ENCODE measurements at regions not wholly inside any gene's neighbourhood (a gene's known extent, or its start where the extent isn't known, plus 50 kb on each side); places are given as distances from the start of the nearest gene placed in this dataset.
"Not testable (repeated sequence)": the region's sequence is repeated elsewhere in the genome, so short reads cannot be mapped to it uniquely, and the experiment has no call there.

DNA sequence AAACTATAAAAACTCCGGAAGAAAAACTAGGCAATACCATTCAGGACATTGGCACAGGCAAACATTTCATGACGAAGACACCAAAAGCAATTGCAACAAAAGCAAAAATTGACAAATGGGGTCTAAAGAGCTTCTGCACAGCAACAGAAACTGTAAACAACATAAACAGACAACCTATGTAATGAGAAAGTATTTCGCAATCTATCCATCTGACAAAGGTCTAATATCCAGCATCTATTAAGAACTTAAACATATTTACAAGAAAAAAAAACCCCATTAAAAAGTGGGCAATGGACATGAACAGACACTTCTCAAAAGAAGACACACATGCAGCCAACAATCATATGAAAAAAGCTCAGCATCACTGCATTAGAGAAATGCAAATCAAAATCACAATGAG is 498.6 kb downstream of the HINT1 start:
- FAIRE-seq (no peak), DNase-seq (ENCODE audit: extremely low spot score, insufficient read length, low read depth) (no peak)

DNA sequence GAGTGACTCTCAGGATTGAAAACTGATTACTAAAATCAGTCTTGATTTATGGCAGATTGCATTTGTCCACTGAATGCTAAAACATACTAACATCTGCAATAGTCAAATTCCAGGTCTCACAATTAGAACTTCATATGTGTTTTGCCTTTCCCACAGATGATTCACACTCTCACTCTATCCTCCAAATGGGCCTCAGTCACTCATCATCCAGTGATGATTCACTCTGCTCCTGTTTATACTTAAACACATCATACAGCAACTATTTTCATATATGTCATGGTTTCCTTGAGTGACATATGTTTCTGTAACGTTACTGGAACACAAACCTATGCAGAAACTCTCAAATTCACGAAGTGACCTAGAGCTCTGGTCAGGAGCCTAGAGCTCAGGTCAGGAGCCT is 512.9 kb downstream of the HINT1 start:
- FAIRE-seq = no peak
- no peak for DNase-seq (ENCODE audit: extremely low spot score, insufficient read length, low read depth)

DNA sequence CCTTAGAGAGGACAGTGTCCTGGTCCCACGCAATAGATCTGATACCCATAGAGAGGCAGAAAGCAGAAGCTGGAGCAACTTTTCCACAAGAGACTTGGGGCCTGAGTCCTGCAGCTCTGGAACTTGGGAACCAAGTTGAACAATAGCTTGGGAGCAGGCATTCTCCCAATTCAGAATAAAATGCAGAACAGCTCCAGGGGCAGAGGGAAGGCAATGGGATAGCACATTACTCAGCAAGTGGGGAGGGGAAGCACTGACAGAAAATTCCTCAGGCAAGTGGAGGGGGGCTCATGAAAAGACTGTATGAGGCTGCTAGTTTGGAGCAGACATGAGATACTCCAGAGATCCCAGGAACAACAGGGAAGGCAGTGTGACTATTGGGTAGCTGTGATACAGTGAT is 513.6 kb downstream of the HINT1 start:
- FAIRE-seq (no peak), DNase-seq (ENCODE audit: extremely low spot score, insufficient read length, low read depth) (no peak)

DNA sequence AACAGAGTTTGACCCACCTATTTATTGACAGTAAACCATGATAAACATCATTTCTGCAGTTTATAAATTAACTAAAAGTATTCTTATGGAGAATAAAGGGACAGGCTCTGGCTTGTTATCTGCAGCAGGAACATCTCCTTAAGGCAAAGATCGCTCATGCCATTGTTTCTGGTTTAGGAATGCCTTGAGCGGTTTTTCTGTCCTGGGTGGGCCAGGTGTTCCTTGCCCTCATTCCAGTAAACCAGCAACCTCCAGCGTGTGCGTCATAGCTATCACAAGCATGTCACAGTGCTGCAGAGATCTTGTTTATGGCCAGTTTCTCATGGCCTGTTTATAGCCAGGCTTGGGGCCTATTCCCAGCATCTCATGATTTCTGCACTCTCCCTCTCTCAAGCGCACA is 521.7 kb downstream of the HINT1 start:
- DNase-seq (ENCODE audit: extremely low spot score, insufficient read length, low read depth) = no peak
- FAIRE-seq = no peak

DNA sequence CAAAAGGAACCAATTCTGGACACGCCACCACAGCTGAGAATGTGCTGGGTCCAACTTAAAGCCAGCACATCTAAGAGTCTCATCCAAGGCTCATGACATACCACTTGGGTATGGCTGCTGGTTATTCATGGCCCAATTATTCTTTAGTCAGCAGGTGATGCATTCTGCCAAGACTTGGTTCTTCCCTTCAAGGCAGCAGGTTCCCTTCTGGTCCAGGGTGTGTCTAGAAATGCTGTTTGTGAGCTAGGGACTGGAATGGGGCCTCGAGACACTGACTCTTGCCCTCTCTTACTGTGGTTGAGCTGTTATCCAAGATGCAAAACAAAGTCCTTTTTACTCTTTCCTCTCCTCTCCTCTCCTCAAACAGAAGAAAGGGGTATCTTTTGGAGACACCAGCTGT is 522.6 kb downstream of the HINT1 start:
- no peak for FAIRE-seq

DNA sequence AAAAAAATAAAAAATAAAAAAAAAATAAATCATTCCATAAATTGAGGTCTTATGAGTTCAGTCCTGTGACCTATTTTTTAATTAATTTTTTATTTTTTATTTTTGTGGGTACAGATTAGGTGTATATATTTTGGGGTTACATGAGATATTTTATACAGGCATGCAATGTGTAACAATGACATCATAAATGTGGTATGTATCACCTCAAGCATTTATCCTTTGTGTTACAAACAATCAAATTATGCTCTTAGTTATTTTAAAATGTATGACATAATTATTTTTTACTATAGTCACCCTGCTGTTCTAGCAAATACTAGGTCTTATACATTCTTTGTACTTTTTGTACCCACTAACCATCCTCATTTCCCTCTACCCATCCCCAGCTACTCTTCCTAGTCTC is 537.9 kb downstream of the HINT1 start:
- no peak for FAIRE-seq

More for the DNA sequence above, 522.6 kb downstream of the HINT1 start:
- DNase-seq (ENCODE audit: extremely low spot score, insufficient read length, low read depth) = no peak

DNA sequence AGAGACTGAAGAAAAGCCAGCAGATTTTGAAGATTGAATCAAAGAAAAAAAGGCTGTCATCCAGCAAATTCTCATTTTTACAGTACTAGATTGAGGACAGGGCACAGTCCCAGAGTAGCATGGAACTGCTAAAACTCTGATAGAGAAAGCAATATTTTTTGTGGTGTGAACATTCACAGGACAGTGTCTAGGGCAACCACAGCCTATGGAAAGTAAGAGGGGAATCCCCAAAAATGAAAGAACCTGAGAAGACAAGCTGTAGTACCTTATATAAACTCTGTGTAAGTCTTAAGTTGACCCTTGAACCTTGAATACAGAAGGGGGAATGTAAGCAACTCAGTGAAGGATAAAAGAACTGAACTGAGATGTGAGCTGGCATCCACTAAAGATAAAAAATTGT is 540.3 kb downstream of the HINT1 start:
- FAIRE-seq (no peak), DNase-seq (ENCODE audit: extremely low spot score, insufficient read length, low read depth) (no peak)

More for the DNA sequence above, 537.9 kb downstream of the HINT1 start:
- no peak for DNase-seq (ENCODE audit: extremely low spot score, insufficient read length, low read depth)

DNA sequence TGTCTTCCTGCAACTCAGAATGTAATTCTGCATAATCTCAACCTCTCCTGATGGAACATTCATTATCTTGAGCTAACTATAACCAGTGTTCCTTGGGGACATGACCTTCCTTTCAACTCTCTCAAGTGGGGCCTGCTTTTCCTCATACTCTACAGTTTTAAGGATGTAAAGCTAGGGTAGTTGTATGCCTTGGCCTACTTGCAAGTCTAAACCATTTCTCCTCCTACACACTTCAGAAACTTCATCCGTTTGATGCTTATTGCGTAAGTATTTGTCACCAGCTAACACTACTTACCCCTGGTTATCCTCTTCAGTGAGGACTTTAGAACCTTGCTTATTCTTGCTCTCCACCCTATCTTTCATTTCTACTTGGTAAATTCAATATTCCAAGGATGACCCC is 548.9 kb downstream of the HINT1 start:
- no peak for FAIRE-seq
- no peak for DNase-seq (ENCODE audit: extremely low spot score, insufficient read length, low read depth)

DNA sequence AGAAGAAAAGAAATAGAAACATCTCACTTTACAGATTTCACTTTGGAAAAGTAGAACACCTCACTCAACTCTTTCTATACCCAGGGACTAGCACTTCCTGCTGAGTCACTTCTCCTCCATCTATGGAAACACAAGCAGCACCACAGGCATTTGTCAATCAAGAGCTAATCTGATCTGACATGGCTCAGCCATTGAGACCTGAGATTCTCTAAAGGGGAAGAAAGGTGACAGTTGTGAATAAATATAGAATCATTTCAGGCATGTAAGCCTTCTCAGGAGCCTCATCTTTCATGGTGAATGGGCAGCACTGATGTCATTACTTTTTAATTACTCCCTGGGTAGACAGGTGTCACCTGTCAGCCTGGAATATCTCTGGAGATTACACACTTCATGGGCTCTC is 559.8 kb downstream of the HINT1 start:
- DNase-seq (ENCODE audit: extremely low spot score, insufficient read length, low read depth) (no peak), FAIRE-seq (no peak)

DNA sequence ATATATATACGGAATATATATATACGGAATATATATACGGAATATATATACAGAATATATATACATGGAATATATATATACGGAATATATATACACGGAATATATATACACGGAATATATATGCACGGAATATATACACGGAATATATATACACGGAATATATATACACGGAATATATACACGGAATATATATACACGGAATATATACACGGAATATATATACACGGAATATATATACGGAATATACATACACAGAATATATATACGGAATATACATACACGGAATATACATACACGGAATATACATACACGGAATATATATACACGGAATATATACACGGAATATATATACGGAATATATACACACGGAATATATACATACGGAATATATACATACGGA is 568.4 kb downstream of the HINT1 start:
- FAIRE-seq; DNase-seq (ENCODE audit: extremely low spot score, insufficient read length, low read depth): not testable (repeated sequence)

DNA sequence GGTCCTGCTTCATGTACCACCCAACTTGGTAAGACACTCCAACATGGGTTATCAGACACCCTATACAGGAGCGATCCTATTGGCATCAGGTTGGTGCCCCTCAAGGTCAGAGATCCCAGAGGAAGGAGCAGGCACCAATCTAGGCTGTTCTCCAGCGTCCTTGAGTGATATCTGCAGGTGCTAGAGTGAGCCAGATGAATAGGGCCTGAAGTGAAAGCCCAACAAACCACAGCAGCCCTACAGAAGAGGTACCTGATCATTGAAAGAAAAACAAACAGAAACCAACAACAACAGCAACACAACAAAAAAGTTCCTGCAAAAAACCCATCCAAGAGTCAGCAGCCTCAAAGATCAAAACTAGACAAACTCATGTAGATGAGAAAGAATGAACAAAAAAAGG is 584.8 kb downstream of the HINT1 start:
- no peak for FAIRE-seq
- no peak for DNase-seq (ENCODE audit: extremely low spot score, insufficient read length, low read depth)

DNA sequence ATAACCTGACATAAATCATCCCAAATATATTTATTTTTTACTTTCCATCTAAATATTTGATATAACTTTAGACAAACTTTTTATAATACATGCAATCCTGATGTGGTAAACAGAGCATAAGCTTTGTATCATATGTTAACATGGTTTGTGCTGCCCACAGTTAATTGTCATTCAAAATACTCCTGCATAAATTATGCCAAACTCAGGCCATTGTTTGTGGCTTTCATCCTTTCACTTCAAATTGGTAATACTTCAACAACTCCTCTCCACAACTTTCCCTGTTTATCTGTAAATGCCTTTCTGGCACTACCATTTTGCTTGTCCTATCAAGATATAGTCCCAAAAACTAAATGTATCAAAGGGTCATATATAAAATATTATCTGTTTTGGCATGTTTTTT is 586.7 kb downstream of the HINT1 start:
- FAIRE-seq (no peak), DNase-seq (ENCODE audit: extremely low spot score, insufficient read length, low read depth) (no peak)

DNA sequence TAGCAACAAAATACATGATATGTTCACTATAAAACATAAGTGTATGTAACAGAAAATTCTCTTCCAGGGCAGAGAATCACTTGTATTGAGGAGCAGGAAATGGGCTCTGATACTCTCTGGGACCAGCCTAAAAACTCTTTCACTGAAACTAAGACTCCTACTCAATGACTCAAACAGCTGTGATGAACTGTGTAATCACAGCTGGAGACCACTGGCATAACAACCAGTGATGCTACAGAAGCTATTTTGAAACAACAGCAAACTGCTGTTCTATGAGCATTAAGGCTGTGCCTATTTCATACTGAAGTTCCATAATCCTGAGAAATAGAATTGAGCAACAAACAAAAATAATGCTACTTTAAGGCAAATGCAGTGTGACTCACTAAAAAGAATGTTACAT is 594.0 kb downstream of the HINT1 start:
- DNase-seq (ENCODE audit: extremely low spot score, insufficient read length, low read depth) (no peak), FAIRE-seq (no peak)

DNA sequence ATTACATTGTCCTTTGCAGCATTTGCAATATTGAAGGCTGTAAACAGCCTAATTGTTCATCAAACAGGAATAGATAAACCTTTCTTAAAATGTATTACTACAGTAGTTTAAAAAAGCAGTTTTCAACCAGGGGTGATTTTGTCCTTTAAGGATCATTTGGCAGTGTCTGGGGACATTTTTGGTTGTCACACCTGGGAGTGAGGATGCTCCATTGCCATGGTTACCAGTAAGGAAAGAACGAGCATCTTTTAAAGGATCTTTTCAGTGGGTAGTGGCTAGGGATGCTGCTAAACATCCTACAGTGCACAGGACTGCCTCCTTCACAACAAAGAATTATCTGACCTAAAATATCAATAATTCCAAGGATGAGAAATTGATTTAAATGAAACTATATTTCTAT is 596.3 kb downstream of the HINT1 start:
- DNase-seq (ENCODE audit: extremely low spot score, insufficient read length, low read depth) (no peak), FAIRE-seq (no peak)

DNA sequence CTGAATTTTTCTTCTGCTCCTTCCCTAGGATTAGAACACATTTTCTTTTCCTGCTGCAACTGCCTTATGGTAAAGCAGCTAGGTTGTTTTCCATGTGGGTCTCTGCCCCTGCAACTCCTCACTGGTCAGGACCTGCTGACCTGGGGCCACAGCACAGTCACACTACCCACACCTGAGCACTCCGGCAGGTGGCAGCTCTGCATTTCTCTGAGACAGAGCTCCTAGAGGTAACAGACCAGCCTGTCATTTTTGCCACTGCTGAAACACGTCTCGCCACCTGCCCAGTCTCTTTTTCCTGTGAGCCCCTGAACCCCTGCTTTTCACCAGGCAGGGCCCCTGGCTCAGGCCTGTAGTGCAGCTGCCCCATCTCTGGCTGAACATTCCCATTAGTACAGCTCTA is 609.6 kb downstream of the HINT1 start:
- DNase-seq (ENCODE audit: extremely low spot score, insufficient read length, low read depth) (no peak), FAIRE-seq (no peak)

DNA sequence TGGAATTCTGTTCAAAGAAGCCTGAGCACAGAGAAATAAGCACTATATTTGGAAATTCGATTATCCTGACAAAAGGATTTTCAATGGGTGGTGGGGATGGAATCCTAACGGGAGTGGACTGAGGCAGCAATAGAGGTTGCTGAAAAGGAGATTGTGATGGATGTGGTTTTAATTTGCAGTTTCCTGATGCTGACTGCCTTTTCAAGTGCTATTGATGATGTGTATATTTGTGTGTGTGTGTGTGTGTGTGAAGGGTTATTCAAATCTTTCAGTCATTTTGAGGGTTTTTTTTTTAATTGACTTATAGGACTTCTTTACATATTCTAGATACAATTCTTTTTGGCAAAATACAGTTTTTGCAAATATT is 614.5 kb downstream of the HINT1 start:
- FAIRE-seq (no peak), DNase-seq (ENCODE audit: extremely low spot score, insufficient read length, low read depth) (no peak)

DNA sequence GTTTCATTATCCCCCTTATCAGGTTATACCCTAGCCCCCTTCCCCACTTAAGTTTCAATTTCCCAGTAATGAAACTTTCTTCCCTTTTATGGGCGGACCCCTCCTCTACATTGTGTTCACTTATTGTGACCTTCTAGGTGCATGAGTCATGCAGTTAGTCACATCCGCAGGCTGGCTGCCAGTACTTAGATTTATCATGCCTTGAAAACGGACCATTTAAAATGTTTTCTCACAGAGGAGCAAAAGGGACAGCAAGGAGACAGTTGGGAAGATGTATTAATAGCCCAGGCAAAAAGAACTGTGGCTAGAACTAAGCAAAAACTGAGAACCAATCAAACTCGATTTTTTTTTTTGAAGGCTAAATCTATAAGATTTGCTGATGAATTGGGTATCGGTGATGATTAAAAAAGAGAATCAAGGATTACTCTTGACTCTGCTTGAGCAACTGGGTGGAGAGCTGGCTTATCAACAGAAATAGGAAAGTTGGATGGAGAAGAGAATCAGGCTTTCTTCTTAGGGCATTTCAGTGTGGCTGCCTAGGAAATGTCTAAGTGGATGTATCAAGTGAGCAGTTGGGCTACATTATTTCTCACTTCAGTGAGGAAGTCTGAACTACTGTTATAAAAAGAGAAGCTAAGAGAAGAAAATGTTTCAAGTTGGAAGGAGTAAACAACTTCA is 615.0 kb downstream of the HINT1 start:
- DNase-seq (ENCODE audit: extremely low spot score, insufficient read length, low read depth) (no peak), FAIRE-seq (no peak)

DNA sequence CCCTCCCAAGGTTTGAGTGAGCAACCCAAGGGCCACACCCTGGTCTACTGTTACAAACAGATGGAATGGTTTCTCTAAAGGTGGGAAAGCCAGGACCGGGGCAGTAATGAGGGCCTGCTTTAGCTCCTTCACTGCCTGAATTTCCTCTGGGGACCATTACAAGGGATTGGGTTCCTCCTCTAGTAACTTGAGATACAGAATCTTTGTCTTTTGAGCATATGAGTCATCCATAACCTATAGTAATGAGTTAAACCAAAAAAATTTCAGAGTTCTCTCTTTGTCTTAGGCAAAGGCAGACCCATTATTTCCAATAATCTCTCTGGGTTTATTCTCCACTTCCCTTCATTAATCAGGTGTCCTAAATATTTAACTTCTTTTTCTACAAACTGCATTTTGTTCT is 618.8 kb downstream of the HINT1 start:
- FAIRE-seq (no peak), DNase-seq (ENCODE audit: extremely low spot score, insufficient read length, low read depth) (no peak)

DNA sequence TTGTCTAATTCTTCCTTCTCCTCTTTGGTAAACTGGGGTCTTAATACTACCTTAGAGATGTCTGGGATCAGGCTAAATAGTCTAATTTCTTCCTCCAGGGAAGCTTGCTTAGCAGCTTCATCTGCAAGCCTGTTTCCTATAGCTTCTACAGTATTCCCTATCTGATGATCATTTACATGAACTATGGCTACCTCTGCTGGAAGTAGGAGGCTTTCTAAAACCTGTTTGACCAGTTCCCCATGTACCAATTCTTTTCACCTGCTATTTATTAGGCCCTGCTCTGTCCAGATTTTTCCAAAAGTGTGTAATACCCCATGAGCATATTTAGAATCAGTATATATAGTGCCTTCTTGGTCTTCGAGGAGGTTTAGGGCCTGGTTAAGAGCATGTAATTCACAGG is 619.8 kb downstream of the HINT1 start:
- FAIRE-seq (no peak), DNase-seq (ENCODE audit: extremely low spot score, insufficient read length, low read depth) (no peak)

DNA sequence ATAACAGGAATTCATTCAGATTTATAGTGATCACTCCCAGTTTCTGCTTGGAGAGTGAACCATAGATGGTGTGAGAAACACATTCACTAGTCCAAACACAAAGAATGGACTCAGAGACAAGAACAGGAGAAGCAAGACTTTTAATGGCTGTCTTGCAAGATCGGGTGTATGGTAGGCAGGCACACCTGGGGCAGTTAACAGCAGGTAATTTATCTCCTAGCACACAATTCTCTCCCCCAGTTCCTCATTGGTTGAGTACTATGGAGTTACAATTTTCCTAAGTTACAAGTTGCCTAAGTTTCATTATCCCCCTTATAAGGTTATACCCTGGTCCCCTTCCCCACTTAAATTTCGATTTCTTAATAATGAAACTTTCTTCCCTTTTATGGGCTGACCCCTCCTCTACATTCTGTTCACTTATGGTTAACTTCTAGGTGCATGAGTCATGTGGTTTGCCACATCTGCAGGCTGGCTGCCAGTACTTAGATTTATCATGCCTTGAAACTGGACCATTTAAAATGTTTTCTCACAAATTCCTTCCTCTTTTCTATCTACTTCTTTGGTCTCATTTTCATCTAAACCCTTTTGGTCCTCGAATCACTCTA is 623.3 kb downstream of the HINT1 start:
- DNase-seq (ENCODE audit: extremely low spot score, insufficient read length, low read depth) (no peak), FAIRE-seq (no peak)

DNA sequence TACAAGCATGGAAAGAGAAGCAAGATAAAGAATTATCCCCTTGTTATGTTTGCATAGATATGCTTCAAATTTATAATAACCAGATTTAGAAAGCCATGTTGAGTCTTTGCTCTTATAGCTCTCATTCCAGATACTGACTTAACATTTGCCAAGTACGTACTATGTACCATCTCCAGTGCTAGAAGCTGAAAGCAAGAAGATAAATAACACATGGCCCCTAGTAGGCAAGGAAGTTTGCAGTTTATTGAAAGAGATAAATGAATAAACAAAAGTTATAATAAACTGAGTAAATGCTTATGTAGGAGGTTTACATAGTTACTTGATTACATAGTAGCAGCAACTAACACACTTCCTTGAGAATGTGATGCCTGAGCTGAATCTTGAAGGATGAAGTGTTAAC is 628.4 kb downstream of the HINT1 start:
- DNase-seq (ENCODE audit: extremely low spot score, insufficient read length, low read depth) (no peak), FAIRE-seq (no peak)

DNA sequence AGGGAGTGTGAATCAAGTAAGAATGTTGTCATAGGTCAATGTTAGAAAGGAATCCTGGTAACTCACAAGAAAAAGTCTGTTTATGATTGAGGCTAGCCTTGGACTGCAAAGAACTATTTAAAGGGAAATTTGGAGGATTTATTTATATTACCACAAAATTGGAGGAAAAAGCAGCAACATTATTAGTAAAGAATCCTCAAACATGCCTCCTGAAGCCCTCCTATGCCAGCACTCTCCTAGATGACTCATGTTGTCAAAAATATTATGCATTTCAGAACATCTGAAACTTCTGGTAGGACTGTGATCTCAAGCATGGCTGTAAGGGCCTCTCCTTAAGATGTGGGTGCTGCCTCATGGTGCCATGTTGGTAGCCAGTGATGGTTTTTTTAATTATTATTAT is 628.5 kb downstream of the CHSY3 start:
- no peak for FAIRE-seq
- no peak for DNase-seq (ENCODE audit: extremely low spot score, insufficient read length, low read depth)
